ENCODE measurements at regions not wholly inside any gene's neighbourhood (a gene's known extent, or its start where the extent isn't known, plus 50 kb on each side); places are given as distances from the start of the nearest gene placed in this dataset.

GRCh38 chr3:115548611-115549010 is 74.7 kb upstream of the GAP43 start:
- no peak for DNase-seq

DNA sequence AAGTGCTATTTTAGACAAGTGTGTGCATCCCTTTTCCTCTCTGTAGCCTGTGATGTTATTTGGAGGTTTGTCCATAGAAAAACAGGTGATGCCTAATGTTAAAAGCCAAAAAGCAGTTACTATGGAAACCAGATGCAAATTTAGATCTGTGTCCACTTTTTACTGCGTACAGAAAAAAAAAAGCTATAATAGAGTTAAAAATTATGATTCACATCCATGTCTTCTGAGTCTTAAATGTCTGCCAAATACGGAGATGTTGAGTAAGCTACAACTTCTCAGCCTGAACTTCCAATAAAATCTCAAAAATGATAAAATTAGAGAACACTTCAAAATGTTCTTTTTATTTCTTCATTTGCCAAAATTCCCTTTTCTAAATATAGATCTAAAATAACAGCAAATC is 74.2 kb upstream of the GAP43 start:
- no peak for DNase-seq

DNA sequence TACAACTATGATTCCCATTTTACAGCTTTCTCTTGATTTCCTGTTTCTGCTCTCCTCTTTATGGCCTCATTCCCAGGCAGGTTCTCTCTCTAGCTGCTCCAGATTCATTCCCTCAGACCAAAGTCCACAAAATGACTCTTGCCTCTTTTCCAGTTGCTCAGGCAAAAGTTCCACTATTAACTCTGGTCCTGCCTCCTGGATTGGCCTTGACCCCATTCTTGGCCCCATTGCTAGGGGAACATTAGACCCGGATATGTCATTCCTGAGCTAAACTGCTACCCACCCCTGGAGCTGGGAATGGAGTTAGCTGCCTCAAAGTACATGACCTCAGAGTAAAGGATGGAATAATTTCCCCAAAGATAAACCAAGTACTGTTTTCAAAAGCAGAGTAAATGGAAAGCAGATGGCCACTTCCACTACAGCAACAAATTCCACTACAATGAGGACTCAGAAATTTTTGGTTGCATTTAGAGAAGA is 73.0 kb upstream of the GAP43 start:
- no peak for DNase-seq

DNA sequence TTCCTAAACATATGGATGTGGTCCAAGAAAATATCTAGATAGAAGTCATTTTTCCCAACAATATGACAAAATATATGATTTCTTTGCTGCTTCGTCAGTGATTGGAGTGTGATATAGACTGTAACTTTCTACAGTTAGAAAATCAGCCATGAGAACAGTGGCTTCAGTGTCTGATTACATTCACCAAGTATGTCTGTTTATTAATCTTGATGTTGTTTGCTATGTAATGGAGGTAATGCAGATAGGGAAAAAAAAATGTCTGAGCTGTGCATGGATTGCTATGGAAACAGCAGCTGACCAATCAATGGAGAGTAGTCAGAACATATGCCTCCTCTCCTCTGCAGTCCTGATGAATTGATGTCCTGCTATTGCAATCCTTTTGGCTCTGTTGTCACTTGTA is 72.3 kb upstream of the GAP43 start:
- no peak for DNase-seq

- no peak for DNase-seq
Observed at GRCh38 chr3:115552007-115552406, 71.3 kb upstream of the GAP43 start.

DNA sequence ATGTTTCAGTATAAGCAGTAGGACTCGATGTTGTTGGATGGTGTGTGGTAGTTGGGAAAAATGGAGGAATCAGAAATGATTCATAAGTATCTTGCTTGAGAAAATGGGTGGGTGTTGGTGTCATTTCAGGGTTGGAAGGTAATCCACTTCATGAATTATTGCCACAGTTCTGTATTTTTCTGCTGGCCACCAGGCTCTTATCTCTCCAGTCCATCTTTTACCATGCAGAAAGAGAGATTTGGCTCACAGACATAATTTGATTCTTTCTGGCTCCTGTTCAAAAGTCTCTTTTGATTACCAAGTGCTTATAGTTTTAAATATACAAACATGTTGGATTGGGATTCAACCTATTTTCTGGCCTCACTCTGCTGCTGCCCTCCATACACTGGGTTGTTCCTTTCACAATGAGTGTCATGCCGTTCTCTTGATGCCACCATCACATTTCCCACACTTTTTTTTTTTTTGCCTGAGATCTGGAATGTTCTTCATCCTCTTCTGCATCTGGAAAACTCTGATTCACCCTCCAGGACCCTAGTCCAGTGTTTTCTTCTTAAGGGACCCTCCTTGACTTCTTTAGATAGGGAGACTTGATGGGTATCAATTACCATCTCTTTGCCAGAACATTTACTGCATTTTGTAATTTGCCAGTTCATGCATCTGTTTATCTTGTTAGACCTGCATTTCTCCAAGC is 69.4 kb upstream of the GAP43 start:
- DNase-seq = no peak

GRCh38 chr3:115554487-115554807 is 68.9 kb upstream of the GAP43 start:
- no peak for DNase-seq

- DNase-seq = no peak
Observed at GRCh38 chr3:115562636-115563267, 60.6 kb upstream of the GAP43 start.

- DNase-seq = no peak
Observed at GRCh38 chr3:115563984-115564383, 59.3 kb upstream of the GAP43 start.

GRCh38 chr3:115571413-115571812 is 51.9 kb upstream of the GAP43 start:
- no peak for DNase-seq
